Left ventricle myocardium inferior (tissue), 1 donor: ENCODE measurements at regions not wholly inside any gene's neighbourhood (a gene's known extent, or its start where the extent isn't known, plus 50 kb on each side); places are given as distances from the start of the nearest gene placed in this dataset.

ENCODE experiments used
- DNase-seq: peaks from one replicate; pipeline ENCODE4 v3.0.0-alpha.2; 2020
- H3K27ac ChIP-seq: fragments of 200-600 bp; replicated peaks from 2 replicates; pipeline ENCODE4 v1.8.0; 2021
- H3K27me3 ChIP-seq: fragments of 200-600 bp; 2 replicates; pipeline ENCODE4 v1.8.0; 2021; ENCODE audit warnings: low read depth
- H3K36me3 ChIP-seq: fragments of 200-600 bp; 2 replicates; pipeline ENCODE4 v1.8.0; 2021
- H3K4me1 ChIP-seq: fragments of 200-600 bp; 2 replicates; pipeline ENCODE4 v1.8.0; 2021
- H3K4me3 ChIP-seq: fragments of 200-600 bp; 2 replicates; pipeline ENCODE4 v1.8.0; 2021; ENCODE audit warnings: mild to moderate bottlenecking, moderate library complexity
- H3K9me3 ChIP-seq: fragments of 200-600 bp; replicated peaks from 2 replicates; pipeline ENCODE4 v1.8.0; 2021
- intact Hi-C: fragments of 100-400 bp; cut with micrococcal nuclease; formaldehyde crosslinking; loops from one replicate; pipeline ENCODE4 v1.11.0; 2022
- TF ChIP-seq, protein P1 (sequence below): fragments of 200-600 bp; IDR thresholded peaks from 2 replicates; pipeline ENCODE4 v1.8.0; 2021; ENCODE audit warnings: antibody characterized with exemption, mild to moderate bottlenecking, borderline replicate concordance
- donor health status: DM: no; HTN: yes; CAD: no; lungs with severe emphysema.

DNA sequence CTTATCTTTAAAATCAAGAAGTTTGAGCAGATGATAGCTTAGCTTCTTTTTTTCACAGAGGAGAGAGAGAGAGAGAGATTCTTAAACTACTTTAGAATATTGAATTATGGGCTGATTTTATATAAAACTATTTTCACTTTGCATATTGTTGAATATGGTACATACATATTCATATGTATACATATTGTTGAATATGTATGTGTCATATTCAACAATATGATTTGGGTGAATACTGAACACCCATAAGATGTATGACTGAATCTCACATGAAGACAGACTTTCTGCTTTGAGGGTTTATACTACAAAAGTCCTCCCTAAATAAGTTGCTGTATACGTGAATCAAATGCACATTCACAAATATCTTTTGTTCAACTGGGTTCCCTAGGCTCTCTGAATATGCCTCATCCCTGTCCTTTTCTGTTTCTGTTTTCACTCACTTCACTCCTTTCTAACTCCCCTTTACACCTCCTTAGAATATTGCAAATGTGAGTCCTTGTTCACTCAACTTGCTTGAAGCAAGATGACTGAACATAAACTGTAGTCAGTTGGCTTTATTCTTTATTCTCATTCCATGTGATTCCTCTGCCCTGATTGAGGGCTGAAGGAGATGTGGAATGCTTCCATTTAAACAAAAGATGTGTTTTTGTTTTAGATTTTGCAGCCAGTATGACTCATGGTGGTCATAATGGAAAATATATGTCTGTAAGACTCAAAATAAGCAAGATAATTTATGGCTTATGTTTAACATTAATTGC, 225.4 kb upstream of the DAB2 start:
- Histone ChIP-seq H3K4me3 (no peak overlapping the region), H3K4me1 (no peaks in the 10 kb centered on the region), H3K27me3 (no peaks in the 10 kb centered on the region), H3K9me3 (peaks cover 10% of the 10 kb centered on the region), H3K36me3 (no peaks in the 10 kb centered on the region), H3K27ac (no peak overlapping the region)
- DNase-seq, result no peak
- intact Hi-C loops, result no loop called here
- TF ChIP-seq, protein P1, sequence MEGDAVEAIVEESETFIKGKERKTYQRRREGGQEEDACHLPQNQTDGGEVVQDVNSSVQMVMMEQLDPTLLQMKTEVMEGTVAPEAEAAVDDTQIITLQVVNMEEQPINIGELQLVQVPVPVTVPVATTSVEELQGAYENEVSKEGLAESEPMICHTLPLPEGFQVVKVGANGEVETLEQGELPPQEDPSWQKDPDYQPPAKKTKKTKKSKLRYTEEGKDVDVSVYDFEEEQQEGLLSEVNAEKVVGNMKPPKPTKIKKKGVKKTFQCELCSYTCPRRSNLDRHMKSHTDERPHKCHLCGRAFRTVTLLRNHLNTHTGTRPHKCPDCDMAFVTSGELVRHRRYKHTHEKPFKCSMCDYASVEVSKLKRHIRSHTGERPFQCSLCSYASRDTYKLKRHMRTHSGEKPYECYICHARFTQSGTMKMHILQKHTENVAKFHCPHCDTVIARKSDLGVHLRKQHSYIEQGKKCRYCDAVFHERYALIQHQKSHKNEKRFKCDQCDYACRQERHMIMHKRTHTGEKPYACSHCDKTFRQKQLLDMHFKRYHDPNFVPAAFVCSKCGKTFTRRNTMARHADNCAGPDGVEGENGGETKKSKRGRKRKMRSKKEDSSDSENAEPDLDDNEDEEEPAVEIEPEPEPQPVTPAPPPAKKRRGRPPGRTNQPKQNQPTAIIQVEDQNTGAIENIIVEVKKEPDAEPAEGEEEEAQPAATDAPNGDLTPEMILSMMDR, result no peak

GRCh38 chr5:39648848-39649227, 224.1 kb upstream of the DAB2 start:
- no peaks in the 10 kb centered on the region for H3K36me3 ChIP-seq
- DNase-seq, result no peak
- H3K27ac ChIP-seq, result no peak overlapping the region
- H3K27me3 ChIP-seq, result no peaks in the 10 kb centered on the region
- intact Hi-C loops, result no loop called here
- peaks cover 10% of the 10 kb centered on the region for H3K9me3 ChIP-seq
- no peaks in the 10 kb centered on the region for H3K4me1 ChIP-seq
- H3K4me3 ChIP-seq, result no peak overlapping the region
- TF ChIP-seq, protein P1, result no peak

DNA sequence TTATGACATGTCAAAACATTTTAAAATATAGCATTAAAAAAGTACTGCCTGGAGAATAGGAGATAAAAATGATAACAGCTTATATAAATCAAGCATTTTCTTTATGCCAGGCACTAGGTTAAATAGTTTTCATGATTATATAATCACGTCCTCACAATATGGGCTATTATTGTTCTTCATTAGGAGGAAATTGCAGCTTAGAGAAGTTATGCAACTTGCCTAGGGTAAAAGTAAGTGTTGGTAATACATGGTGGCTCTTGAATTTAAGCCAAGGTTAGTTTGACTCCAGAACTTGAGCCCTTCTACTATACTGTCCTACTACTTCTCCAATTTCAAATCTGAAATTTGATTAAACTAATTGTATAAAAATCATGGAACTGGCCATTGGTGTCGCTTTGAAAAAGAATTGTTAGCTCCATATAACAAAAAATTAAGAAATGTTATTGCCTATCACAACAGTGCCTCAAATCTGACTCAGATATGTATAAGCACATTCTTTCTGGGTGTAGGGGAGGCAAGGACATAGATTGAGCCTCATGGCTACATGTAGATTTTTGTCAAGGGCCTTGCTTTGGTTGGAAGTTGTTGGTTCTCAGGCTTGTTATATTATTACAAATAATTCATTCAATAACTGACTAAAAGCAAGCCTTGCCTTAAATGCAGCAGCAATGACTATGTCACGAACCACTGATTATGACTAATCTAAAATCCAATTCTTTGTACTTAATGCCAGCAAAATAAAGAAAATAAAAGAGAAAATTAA, 223.5 kb upstream of the DAB2 start:
- TF ChIP-seq, protein P1, result no peak
- intact Hi-C loops, result no loop called here
- Histone ChIP-seq H3K9me3 (peaks cover 10% of the 10 kb centered on the region), H3K27me3 (no peaks in the 10 kb centered on the region), H3K27ac (no peak overlapping the region), H3K4me1 (no peaks in the 10 kb centered on the region), H3K36me3 (no peaks in the 10 kb centered on the region), H3K4me3 (no peak overlapping the region)
- DNase-seq, result no peak

DNA sequence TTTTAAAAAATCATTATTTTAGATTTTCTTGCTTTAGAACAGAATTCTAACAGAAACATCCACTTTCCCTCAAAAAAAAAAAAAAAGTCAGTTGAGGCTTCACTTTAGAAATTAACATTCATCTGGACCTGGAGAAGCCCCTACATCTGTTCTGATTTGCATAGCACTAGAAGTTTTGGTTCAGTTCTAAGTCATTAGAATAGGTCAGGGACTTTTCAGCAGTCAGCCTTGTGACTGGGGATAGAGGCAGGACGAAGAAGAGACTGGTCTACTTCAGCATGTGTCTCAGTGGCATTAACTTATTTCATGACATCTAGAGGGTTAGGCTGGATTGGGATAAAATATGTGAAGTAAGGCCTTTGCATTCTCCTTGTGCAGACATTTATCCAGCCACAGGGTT, 215.8 kb upstream of the DAB2 start:
- no peaks in the 10 kb centered on the region for H3K36me3 ChIP-seq
- no peaks in the 10 kb centered on the region for H3K9me3 ChIP-seq
- H3K4me3 ChIP-seq, result no peak overlapping the region
- intact Hi-C loops, result no loop called here
- no peak for DNase-seq
- no peaks in the 10 kb centered on the region for H3K4me1 ChIP-seq
- H3K27ac ChIP-seq, result no peak overlapping the region
- H3K27me3 ChIP-seq, result no peaks in the 10 kb centered on the region
- TF ChIP-seq, protein P1, result no peak

DNA sequence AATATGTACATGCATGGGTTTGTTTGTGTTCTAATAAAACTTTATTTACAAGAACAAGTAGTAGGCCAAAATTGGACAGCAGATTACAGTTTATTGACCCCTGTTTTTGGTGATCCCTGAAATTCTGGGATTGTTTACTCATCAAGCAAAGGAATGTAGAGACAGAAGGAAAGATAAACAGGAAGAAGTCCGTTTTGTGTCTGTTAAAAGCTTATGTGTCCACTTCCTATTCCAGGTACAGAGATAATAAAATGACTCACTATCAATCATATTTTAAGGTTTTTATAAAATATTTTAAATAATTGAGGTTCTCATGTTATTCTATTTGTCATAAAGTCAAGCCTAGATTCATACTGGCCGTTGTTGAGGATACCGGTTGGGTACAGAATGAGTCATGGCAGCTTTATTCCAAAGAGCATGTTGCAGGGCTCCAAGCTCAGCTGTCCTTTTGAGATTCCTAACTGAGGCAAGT, 214.9 kb upstream of the DAB2 start:
- H3K9me3 ChIP-seq, result no peaks in the 10 kb centered on the region
- DNase-seq, result no peak
- H3K4me1 ChIP-seq, result no peaks in the 10 kb centered on the region
- no peaks in the 10 kb centered on the region for H3K27me3 ChIP-seq
- H3K4me3 ChIP-seq, result no peak overlapping the region
- no peaks in the 10 kb centered on the region for H3K36me3 ChIP-seq
- TF ChIP-seq, protein P1, result no peak
- intact Hi-C loops, result no loop called here
- H3K27ac ChIP-seq, result no peak overlapping the region
